K562 (cell line): ENCODE measurements at regions not wholly inside any gene's neighbourhood (a gene's known extent, or its start where the extent isn't known, plus 50 kb on each side); places are given as distances from the start of the nearest gene placed in this dataset.

Experiments used
- ATAC-seq: fragments of 200-7000 bp; cut with Tn5 transposase; 3 replicates; pipeline ENCODE4 v1.9.1; 2020; ENCODE audit warnings: moderate library complexity
- BruUV-seq: library from RNA; stranded (reverse); fragments of 400-500 nt; replicated peaks from 2 replicates; lab custom pipeline; 2021; lab: Mats Ljungman, UMichigan
- CTCF ChIA-PET: fragments of 300-600 bp; formaldehyde crosslinking; extraction: SDS; loops from one replicate; lab custom pipeline; 2021; ENCODE audit warnings: low intra/inter-chr PET ratio; lab: Yijun Ruan, JAX
- POLR2A ChIA-PET: fragments of 300-600, 350-650 bp; sonication (Branson Sonifier 250); formaldehyde crosslinking; extraction: SDS; loops from one replicate; lab custom pipeline; 2021; ENCODE audit warnings: antibody characterized with exemption, inconsistent platforms; lab: Yijun Ruan, JAX
- DNase-seq, 4 experiments: peaks; one replicate each; pipeline versions ENCODE4 v3.0.0 to v3.0.0-alpha.2; 2011 to 2018; ENCODE audit warnings: low spot score in 3 of 4, mixed read lengths in 3 of 4; ENCODE audit errors: extremely low read depth in 1 of 4
- FAIRE-seq: peaks from 2 replicates; lab custom pipeline; 2011; peaks lifted over from hg19 to GRCh38; lab: Jason Lieb, UNC
- H2AFZ ChIP-seq: 2 replicates; pipeline ENCODE4 v1.6.0; 2011; ENCODE audit warnings: low read depth, low read length, control low read depth, inconsistent platforms
- H3K27ac ChIP-seq: fragments of 200-600 bp; 3 replicates; pipeline ENCODE4 v1.8.0; 2011; ENCODE audit warnings: low read depth, mild to moderate bottlenecking, control low read depth, inconsistent platforms, low read length, moderate library complexity, mixed read lengths; ENCODE audit errors: extremely low read depth
- H3K27me3 ChIP-seq, 2 experiments: fragments of 300-600 bp in 1 of 2; 2 replicates in 1 of 2; 3 replicates in 1 of 2; pipeline versions ENCODE4 v1.6.0 to v1.8.0; 2011; ENCODE audit warnings: inconsistent platforms in 2 of 2, low read length in 2 of 2, mild to moderate bottlenecking in 1 of 2, mixed read lengths in 1 of 2, moderate library complexity in 1 of 2; ENCODE audit not compliant: control insufficient read depth in 2 of 2, insufficient read depth in 2 of 2
- H3K36me3 ChIP-seq: fragments of 300-600 bp; 3 replicates; pipeline ENCODE4 v1.8.0; 2011; ENCODE audit warnings: mild to moderate bottlenecking, low read length, inconsistent platforms; ENCODE audit not compliant: control insufficient read depth, insufficient read depth
- H3K4me1 ChIP-seq, 2 experiments: fragments of 200-600 bp in 1 of 2; replicated peaks in 1 of 2; 2 replicates in 1 of 2; 3 replicates in 1 of 2; pipeline versions ENCODE4 v1.5.1 to v1.8.0; 2011; ENCODE audit warnings: inconsistent platforms in 2 of 2, low read length in 2 of 2, mild to moderate bottlenecking in 1 of 2, mixed read lengths in 1 of 2, moderate library complexity in 1 of 2; ENCODE audit not compliant: control insufficient read depth in 2 of 2, insufficient read depth in 2 of 2
- H3K4me2 ChIP-seq: 2 replicates; pipeline ENCODE4 v1.6.1; 2011; ENCODE audit warnings: low read length, control low read depth, inconsistent platforms, mixed read lengths; ENCODE audit not compliant: insufficient read depth
- H3K4me3 ChIP-seq: fragments of 200-600 bp; sonication (generic), shearing (Covaris generic); 2 replicates; pipeline ENCODE4 v1.5.1; 2016; ENCODE audit warnings: control low read depth, inconsistent platforms
- H3K79me2 ChIP-seq: fragments of 200-600 bp; 3 replicates; pipeline ENCODE4 v1.8.0; 2011; ENCODE audit warnings: low read length, inconsistent platforms; ENCODE audit not compliant: control insufficient read depth, insufficient read depth
- H3K9ac ChIP-seq, 2 experiments: 2 replicates each; pipeline versions ENCODE4 v1.6.0 to v1.6.1; 2011; ENCODE audit warnings: low read depth in 2 of 2, low read length in 2 of 2, control low read depth in 1 of 2, inconsistent platforms in 1 of 2, mild to moderate bottlenecking in 1 of 2, mixed read lengths in 1 of 2; ENCODE audit not compliant: insufficient read depth in 1 of 2
- H3K9me1 ChIP-seq: one replicate; pipeline ENCODE4 v1.6.0; 2011; ENCODE audit warnings: inconsistent platforms, mild to moderate bottlenecking, low read length, moderate library complexity; ENCODE audit not compliant: control insufficient read depth, insufficient read depth
- H3K9me3 ChIP-seq: replicated peaks from 2 replicates; pipeline ENCODE4 v1.5.1; 2011; ENCODE audit warnings: low read depth, low read length, inconsistent platforms; ENCODE audit not compliant: control insufficient read depth, insufficient read depth
- H4K20me1 ChIP-seq: replicated peaks from 2 replicates; pipeline ENCODE4 v1.6.1; 2011; ENCODE audit warnings: low read length, inconsistent platforms, mixed read lengths; ENCODE audit not compliant: control insufficient read depth, insufficient read depth
- NEUROD1 ChIP-seq: fragments of 150-350 bp; IDR thresholded peaks from 2 replicates; pipeline ENCODE4 v1.6.1; 2014; ENCODE audit warnings: borderline replicate concordance, low read length, low read depth; ENCODE audit not compliant: partially characterized antibody
- WGBS: fragments of 100-300 bp; shearing (Covaris generic); methylation state at CpG from one replicate; pipeline ENCODE4 v1.1.6; 2016; ENCODE audit warnings: low coverage, mixed read lengths; ENCODE audit not compliant: insufficient coverage; ENCODE audit errors: missing lambda C conversion rate; 5-methylcytosine and 5-hydroxymethylcytosine counted together
- in situ Hi-C: fragments of 300-500 bp; cut with MboI; formaldehyde crosslinking; loops from 4 replicates; pipeline ENCODE4 v1.15.0; 2018; ENCODE audit warnings: inconsistent platforms, mixed read lengths
- intact Hi-C: fragments of 100-400 bp; cut with micrococcal nuclease; formaldehyde crosslinking; loops from 2 replicates; pipeline ENCODE4 v1.14.2; 2022
- TF ChIP-seq, protein P1 (sequence below): IDR thresholded peaks from 2 replicates; pipeline ENCODE4 v1.6.1; 2014; ENCODE audit warnings: antibody characterized with exemption
- TF ChIP-seq, protein P2 (sequence below): fragments of 250-450 bp; sonication (Bioruptor Pico); IDR thresholded peaks from 2 replicates; pipeline ENCODE4 v1.6.1; 2021; ENCODE audit warnings: mild to moderate bottlenecking

GRCh38 chr10:23891301-23891700 is 317.6 kb upstream of the KIAA1217 start:
- H3K36me3 ChIP-seq: no peaks in the 10 kb centered on the region
- TF ChIP-seq NEUROD1: no peak
- no peaks in the 10 kb centered on the region for H3K4me1 ChIP-seq
- no peaks in the 10 kb centered on the region for H3K27me3 ChIP-seq
- POLR2A ChIA-PET: no interaction called here
- CTCF ChIA-PET: no interaction called here
- no peak overlapping the region for H2AFZ ChIP-seq
- intact Hi-C loops (no loop called here), in situ Hi-C loops (no loop called here)
- H4K20me1 ChIP-seq: no peaks in the 10 kb centered on the region
- no peak overlapping the region for H3K4me3 ChIP-seq
- no peaks in the 10 kb centered on the region for H3K9me1 ChIP-seq
- no peak for DNase-seq
- WGBS: 0% methylated on average over 4 of the region's 4 CpGs
- no TSS peak for BruUV-seq
- H3K4me2 ChIP-seq: no peak overlapping the region
- H3K9ac ChIP-seq: no peak overlapping the region
- FAIRE-seq: no peak
- ATAC-seq: no peak
- 0 out of 2 replicates have a peak, but pooled peaks cover 1% of the 10 kb centered on the region for H3K9me3 ChIP-seq
- H3K79me2 ChIP-seq: no peaks in the 10 kb centered on the region
- no peak overlapping the region for H3K27ac ChIP-seq

DNA sequence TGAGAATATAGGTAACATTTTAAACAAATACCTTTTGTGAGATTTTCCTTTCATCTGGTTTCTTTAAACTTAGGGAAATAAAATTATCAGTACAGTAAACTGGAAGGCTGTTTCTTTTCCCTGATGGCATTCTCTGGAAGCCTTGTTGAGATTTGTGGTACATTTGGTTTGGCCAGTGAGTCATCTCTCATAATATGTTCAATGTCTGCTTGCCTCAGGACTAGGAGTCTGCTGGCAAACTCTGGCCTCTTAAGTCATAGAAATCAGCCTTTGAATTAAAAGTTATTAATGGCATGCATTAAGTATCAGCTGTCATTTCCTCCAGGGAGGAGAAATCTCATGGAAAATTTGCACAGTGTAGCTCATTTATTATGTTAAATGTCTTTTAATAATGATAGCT is 316.6 kb upstream of the KIAA1217 start:
- no peak overlapping the region for H3K4me2 ChIP-seq
- POLR2A ChIA-PET: no interaction called here
- BruUV-seq: no TSS peak
- no peaks in the 10 kb centered on the region for H3K27me3 ChIP-seq
- CTCF ChIA-PET: no interaction called here
- no peaks in the 10 kb centered on the region for H3K9me3 ChIP-seq
- TF ChIP-seq, protein P1, sequence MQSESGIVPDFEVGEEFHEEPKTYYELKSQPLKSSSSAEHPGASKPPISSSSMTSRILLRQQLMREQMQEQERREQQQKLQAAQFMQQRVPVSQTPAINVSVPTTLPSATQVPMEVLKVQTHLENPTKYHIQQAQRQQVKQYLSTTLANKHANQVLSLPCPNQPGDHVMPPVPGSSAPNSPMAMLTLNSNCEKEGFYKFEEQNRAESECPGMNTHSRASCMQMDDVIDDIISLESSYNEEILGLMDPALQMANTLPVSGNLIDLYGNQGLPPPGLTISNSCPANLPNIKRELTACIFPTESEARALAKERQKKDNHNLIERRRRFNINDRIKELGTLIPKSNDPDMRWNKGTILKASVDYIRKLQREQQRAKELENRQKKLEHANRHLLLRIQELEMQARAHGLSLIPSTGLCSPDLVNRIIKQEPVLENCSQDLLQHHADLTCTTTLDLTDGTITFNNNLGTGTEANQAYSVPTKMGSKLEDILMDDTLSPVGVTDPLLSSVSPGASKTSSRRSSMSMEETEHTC: no peak
- TF ChIP-seq, protein P2, sequence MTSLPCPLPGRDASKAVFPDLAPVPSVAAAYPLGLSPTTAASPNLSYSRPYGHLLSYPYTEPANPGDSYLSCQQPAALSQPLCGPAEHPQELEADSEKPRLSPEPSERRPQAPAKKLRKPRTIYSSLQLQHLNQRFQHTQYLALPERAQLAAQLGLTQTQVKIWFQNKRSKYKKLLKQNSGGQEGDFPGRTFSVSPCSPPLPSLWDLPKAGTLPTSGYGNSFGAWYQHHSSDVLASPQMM (CRISPR knock-in tag): no peak
- in situ Hi-C loops: no loop called here
- intact Hi-C loops: no loop called here
- no peak overlapping the region for H3K4me3 ChIP-seq
- H3K4me1 ChIP-seq: no peaks in the 10 kb centered on the region
- no peaks in the 10 kb centered on the region for H3K9me1 ChIP-seq
- no peak overlapping the region for H3K27ac ChIP-seq
- DNase-seq (no peak), FAIRE-seq (no peak), ATAC-seq (no peak)
- no peaks in the 10 kb centered on the region for H3K79me2 ChIP-seq
- no peak overlapping the region for H2AFZ ChIP-seq
- no peak overlapping the region for H3K9ac ChIP-seq
- no peaks in the 10 kb centered on the region for H4K20me1 ChIP-seq
- no peaks in the 10 kb centered on the region for H3K36me3 ChIP-seq
